Spinal cord (tissue), 9 donors: ENCODE measurements at regions not wholly inside any gene's neighbourhood (a gene's known extent, or its start where the extent isn't known, plus 50 kb on each side); places are given as distances from the start of the nearest gene placed in this dataset.

Source experiments
- DNase-seq, 6 donors: peaks; one replicate each; pipeline versions ENCODE4 v3.0.0 to v3.0.0-alpha.2; 2013 to 2015; ENCODE audit warnings: low spot score in 6 of 6, low read depth in 4 of 6
- H3K27ac ChIP-seq: one replicate; pipeline ENCODE4 v1.5.1; 2013; ENCODE audit warnings: low read depth, low read length, control low read depth
- H3K27me3 ChIP-seq: one replicate; pipeline ENCODE4 v1.6.1; 2013; ENCODE audit warnings: low read length; ENCODE audit not compliant: control insufficient read depth, insufficient read depth
- H3K36me3 ChIP-seq: one replicate; pipeline ENCODE4 v1.6.1; 2013; ENCODE audit warnings: low read length; ENCODE audit not compliant: control insufficient read depth, insufficient read depth
- H3K4me1 ChIP-seq: one replicate; pipeline ENCODE4 v1.6.1; 2013; ENCODE audit warnings: low read length; ENCODE audit not compliant: control insufficient read depth, insufficient read depth
- H3K4me3 ChIP-seq: one replicate; pipeline ENCODE4 v1.5.1; 2013; ENCODE audit warnings: low read depth, low read length, control low read depth
- H3K9me3 ChIP-seq: one replicate; pipeline ENCODE4 v1.6.1; 2013; ENCODE audit warnings: low read length; ENCODE audit not compliant: control insufficient read depth, insufficient read depth
- whole genome bisulfite sequencing: methylation state at CpG from one replicate; pipeline ENCODE4 v1.1.5; 2013; ENCODE audit warnings: missing lambda C conversion rate; ENCODE audit not compliant: insufficient coverage; 5-methylcytosine and 5-hydroxymethylcytosine counted together
- donor health status: healthy.

GRCh38 chr12:107955966-107956643, 173.0 kb upstream of the WSCD2 start:
- Histone ChIP-seq H3K4me3 (no peak overlapping the region), H3K36me3 (no peaks in the 10 kb centered on the region), H3K27me3 (peaks cover 2% of the 10 kb centered on the region), H3K9me3 (peaks cover 3% of the 10 kb centered on the region), H3K27ac (no peak overlapping the region), H3K4me1 (no peaks in the 10 kb centered on the region)
- DNase-seq, result no peak
- 64% methylated on average over 6 of the region's 6 CpGs for WGBS

GRCh38 chr12:107957459-107957858, 171.6 kb upstream of the WSCD2 start:
- Histone ChIP-seq H3K27ac (no peak overlapping the region), H3K4me1 (no peaks in the 10 kb centered on the region), H3K27me3 (peaks cover 2% of the 10 kb centered on the region), H3K9me3 (no peaks in the 10 kb centered on the region), H3K4me3 (no peak overlapping the region), H3K36me3 (no peaks in the 10 kb centered on the region)
- DNase-seq, result no peak

DNA sequence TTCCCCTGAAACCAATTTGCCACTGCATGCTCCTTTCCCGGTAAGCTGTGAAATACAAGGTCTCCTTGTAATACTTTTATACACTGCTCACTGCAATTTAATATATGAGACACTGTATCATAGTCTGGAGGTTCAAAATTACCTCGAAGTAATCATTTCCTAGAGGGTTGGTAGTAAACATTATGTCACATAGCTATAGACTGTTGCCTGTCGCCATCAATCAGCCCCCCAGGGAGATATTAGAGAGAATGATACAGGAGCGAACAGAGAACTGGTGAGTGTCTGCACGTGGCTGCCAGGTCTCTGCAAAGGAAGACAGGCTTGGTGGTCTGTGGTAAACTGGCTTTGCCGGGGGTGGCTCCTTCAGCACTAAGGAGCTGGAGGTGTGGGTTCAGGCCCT, 165.5 kb upstream of the WSCD2 start:
- H3K36me3 ChIP-seq, result no peaks in the 10 kb centered on the region

DNA sequence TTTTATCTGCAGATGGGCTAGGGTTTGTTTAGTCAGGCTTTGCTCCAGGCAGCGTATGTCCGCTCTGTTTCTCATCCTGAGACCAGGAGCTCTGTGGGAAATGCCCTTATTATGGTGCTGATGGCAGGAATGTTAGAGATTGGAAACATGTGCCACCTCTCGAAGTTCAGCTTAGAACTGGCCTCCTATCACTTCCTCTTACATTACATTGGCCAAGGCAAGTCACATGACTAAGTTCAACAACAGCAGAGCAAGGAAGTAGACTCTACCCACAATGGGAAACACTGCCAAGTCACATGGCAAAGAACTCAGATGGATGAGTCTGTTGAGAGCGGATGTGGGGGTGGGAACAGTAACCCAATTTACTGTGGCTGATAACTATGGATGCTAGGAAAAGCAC, 161.9 kb upstream of the WSCD2 start:
- no CpG with 5 or more reads among the region's 4 CpGs for WGBS

More for the DNA sequence above, 165.5 kb upstream of the WSCD2 start:
- H3K4me3 ChIP-seq, result no peak overlapping the region
- no peaks in the 10 kb centered on the region for H3K27me3 ChIP-seq
- WGBS, result 45% methylated on average over 4 of the region's 6 CpGs
- no peaks in the 10 kb centered on the region for H3K4me1 ChIP-seq
- no peaks in the 10 kb centered on the region for H3K9me3 ChIP-seq
- peak in 1 of 6 donors; percentile 86 for DNase-seq
- no peak overlapping the region for H3K27ac ChIP-seq

GRCh38 chr12:107973950-107974349, 155.1 kb upstream of the WSCD2 start:
- H3K27ac ChIP-seq, result no peak overlapping the region
- no peaks in the 10 kb centered on the region for H3K4me1 ChIP-seq
- no peaks in the 10 kb centered on the region for H3K9me3 ChIP-seq
- H3K4me3 ChIP-seq, result no peak overlapping the region
- H3K36me3 ChIP-seq, result no peaks in the 10 kb centered on the region
- no peak for DNase-seq
- no peaks in the 10 kb centered on the region for H3K27me3 ChIP-seq

More for the DNA sequence above, 161.9 kb upstream of the WSCD2 start:
- H3K4me3 ChIP-seq, result no peak overlapping the region
- no peaks in the 10 kb centered on the region for H3K27me3 ChIP-seq
- peak in 1 of 6 donors; percentile 48 for DNase-seq
- no peaks in the 10 kb centered on the region for H3K9me3 ChIP-seq
- no peaks in the 10 kb centered on the region for H3K4me1 ChIP-seq
- H3K36me3 ChIP-seq, result no peaks in the 10 kb centered on the region
- no peak overlapping the region for H3K27ac ChIP-seq

- Histone ChIP-seq H3K4me3 (no peak overlapping the region), H3K4me1 (no peaks in the 10 kb centered on the region), H3K9me3 (no peaks in the 10 kb centered on the region), H3K27ac (no peak overlapping the region), H3K27me3 (no peaks in the 10 kb centered on the region), H3K36me3 (no peaks in the 10 kb centered on the region)
- DNase-seq, result no peak
Observed at GRCh38 chr12:107976331-107976730, 152.8 kb upstream of the WSCD2 start.

DNA sequence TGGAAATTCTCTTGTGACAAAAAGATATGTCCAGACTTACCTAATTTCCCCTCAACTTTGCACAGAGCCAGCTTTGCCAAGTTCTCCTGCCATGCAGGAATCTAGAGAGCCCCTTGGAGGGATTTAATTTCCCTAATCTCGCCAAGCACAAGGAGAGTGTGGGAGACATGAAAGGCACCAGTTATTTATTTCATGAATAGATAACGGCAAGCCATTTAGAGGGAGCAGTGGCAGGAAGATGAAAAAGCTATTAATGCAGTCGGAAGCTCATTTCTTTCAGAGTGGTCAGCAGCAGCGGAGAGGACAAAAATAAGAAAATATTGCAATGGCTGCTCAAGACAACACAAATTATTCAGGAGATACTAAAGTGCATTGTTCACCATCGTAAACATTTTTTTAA, 150.9 kb upstream of the WSCD2 start:
- peak in 2 of 6 donors; percentile 5 to 80 for DNase-seq
- Histone ChIP-seq H3K36me3 (no peaks in the 10 kb centered on the region), H3K27ac (no peak overlapping the region), H3K4me3 (no peak overlapping the region), H3K9me3 (no peaks in the 10 kb centered on the region), H3K4me1 (no peaks in the 10 kb centered on the region), H3K27me3 (no peaks in the 10 kb centered on the region)
- WGBS, result 60% methylated on average over 1 of the region's 5 CpGs

DNA sequence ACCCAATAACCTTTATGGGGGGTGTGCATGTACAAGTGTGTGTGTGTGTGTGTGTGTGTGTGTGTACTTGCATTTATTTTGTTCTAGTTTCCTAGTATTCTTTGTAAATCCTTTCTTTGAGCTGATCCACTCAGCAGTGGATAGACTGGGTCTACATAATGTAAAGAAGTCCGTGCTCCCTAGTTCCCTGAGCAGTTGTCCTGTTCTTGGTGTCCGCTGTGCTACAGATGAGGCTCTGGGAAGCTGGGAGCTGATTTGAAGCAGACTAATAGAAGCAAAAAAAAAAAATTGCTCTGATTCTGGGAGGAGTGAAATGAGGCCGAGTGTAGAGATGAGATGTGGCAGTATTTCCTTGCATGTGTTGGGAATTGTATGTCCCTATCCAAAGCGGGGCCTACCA, 150.4 kb upstream of the WSCD2 start:
- Histone ChIP-seq H3K27ac (no peak overlapping the region), H3K27me3 (no peaks in the 10 kb centered on the region), H3K9me3 (no peaks in the 10 kb centered on the region), H3K4me1 (no peaks in the 10 kb centered on the region), H3K4me3 (no peak overlapping the region), H3K36me3 (no peaks in the 10 kb centered on the region)
- DNase-seq, result peak in 1 of 6 donors; percentile 68
- 85% methylated on average over 3 of the region's 4 CpGs for WGBS

DNA sequence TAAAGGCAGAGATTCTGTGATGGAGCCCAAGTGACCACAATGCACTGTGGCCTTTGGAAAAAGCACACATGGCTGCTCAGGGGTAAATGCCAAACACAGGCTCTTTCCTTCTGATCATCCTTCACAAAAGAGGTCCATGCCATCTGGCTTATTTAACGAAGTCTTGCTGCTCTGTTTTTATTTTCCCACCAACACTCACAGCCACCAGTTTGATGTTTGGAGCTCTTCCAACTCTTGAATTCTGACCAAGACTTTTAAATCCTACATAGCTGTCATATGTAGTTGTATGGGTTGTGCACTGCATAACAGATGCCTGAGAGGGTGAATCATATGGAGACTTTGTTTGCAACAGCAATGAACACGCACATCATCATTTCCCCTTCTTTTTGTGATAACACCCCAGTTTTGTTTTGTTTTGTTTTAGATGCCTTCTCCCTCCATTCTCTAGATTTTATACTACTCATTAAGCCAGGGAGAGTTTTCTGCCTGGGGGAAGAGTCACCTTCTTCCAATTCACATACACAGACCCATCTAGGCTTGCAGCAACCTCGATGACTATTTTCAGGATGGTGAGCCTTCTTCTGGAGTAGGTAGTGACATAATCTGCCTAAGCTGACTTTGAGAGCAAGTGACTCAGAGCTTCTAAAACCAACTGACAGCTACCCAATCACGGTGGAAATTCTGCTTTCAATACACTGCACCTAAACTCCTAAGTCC, 145.2 kb upstream of the WSCD2 start:
- H3K27me3 ChIP-seq, result no peaks in the 10 kb centered on the region
- H3K27ac ChIP-seq, result no peak overlapping the region
- no peaks in the 10 kb centered on the region for H3K9me3 ChIP-seq
- no peaks in the 10 kb centered on the region for H3K36me3 ChIP-seq
- H3K4me1 ChIP-seq, result no peaks in the 10 kb centered on the region
- peak in 2 of 6 donors; percentile 57 to 62 for DNase-seq
- WGBS, result 67% methylated on average over 1 of the region's 4 CpGs
- H3K4me3 ChIP-seq, result no peak overlapping the region

GRCh38 chr12:107984973-107985372, 144.1 kb upstream of the WSCD2 start:
- DNase-seq, result no peak

More at GRCh38 chr12:107984973-107985372, 144.1 kb upstream of the WSCD2 start:
- H3K27me3 ChIP-seq, result no peaks in the 10 kb centered on the region
- H3K36me3 ChIP-seq, result no peaks in the 10 kb centered on the region
- no peaks in the 10 kb centered on the region for H3K9me3 ChIP-seq
- no peaks in the 10 kb centered on the region for H3K4me1 ChIP-seq
- whole genome bisulfite sequencing, result 90% methylated on average over 3 of the region's 3 CpGs
- H3K27ac ChIP-seq, result no peak overlapping the region
- H3K4me3 ChIP-seq, result no peak overlapping the region
